Tibial nerve (tissue), 4 donors: ENCODE measurements at regions not wholly inside any gene's neighbourhood (a gene's known extent, or its start where the extent isn't known, plus 50 kb on each side); places are given as distances from the start of the nearest gene placed in this dataset.

ENCODE experiments used
- DNase-seq, 2 donors: peaks; one replicate each; pipeline ENCODE4 v3.0.0-alpha.2; 2019; ENCODE audit warnings: low spot score in 2 of 2
- H3K27ac ChIP-seq, 4 donors: fragments of 200-600 bp; sonication (generic) in 3 of 4; one replicate each; pipeline ENCODE4 v1.5.1; 2017 to 2019; ENCODE audit warnings: mild to moderate bottlenecking in 1 of 4
- H3K27me3 ChIP-seq, 2 donors: fragments of 200-600 bp; sonication (generic) in 1 of 2; one replicate each; pipeline versions ENCODE4 v1.5.1 to v1.6.0; 2017 to 2019
- H3K36me3 ChIP-seq, 3 donors: fragments of 200-600 bp; sonication (generic); one replicate each; pipeline ENCODE4 v1.5.1; 2018 to 2019
- H3K4me1 ChIP-seq, 4 donors: fragments of 200-600 bp; sonication (generic) in 3 of 4; one replicate each; pipeline ENCODE4 v1.5.1; 2017 to 2019
- H3K4me3 ChIP-seq, 4 donors: fragments of 200-600 bp; sonication (generic) in 3 of 4; one replicate each; pipeline ENCODE4 v1.5.1; 2017 to 2019; ENCODE audit warnings: mild to moderate bottlenecking in 1 of 4, moderate library complexity in 1 of 4
- H3K9me3 ChIP-seq, 4 donors: fragments of 200-600 bp; sonication (generic) in 3 of 4; one replicate each; pipeline ENCODE4 v1.5.1; 2017 to 2019
- CTCF ChIP-seq, 5 experiments: fragments of 200-600 bp in 3 of 5; fragments of 450-650 bp in 2 of 5; sonication (generic) in 3 of 5; IDR thresholded peaks; one replicate each; pipeline ENCODE4 v1.5.1; 2016 to 2019; ENCODE audit warnings: antibody characterized with exemption in 5 of 5, mild to moderate bottlenecking in 3 of 5, moderate library complexity in 2 of 5
- EP300 ChIP-seq, 2 donors: sonication (generic); formaldehyde crosslinking; IDR thresholded peaks; one replicate each; pipeline ENCODE4 v1.6.1; 2017; ENCODE audit warnings: antibody characterized with exemption in 2 of 2, mild to moderate bottlenecking in 1 of 2
- POLR2A ChIP-seq, 2 donors: fragments of 450-650 bp; IDR thresholded peaks; one replicate each; pipeline ENCODE4 v1.6.1; 2017; ENCODE audit warnings: antibody characterized with exemption in 2 of 2, mild to moderate bottlenecking in 2 of 2, moderate library complexity in 2 of 2
- WGBS, 2 donors: methylation state at CpG; one replicate each; pipeline ENCODE4 v1.1.5; 2018; 5-methylcytosine and 5-hydroxymethylcytosine counted together

DNA sequence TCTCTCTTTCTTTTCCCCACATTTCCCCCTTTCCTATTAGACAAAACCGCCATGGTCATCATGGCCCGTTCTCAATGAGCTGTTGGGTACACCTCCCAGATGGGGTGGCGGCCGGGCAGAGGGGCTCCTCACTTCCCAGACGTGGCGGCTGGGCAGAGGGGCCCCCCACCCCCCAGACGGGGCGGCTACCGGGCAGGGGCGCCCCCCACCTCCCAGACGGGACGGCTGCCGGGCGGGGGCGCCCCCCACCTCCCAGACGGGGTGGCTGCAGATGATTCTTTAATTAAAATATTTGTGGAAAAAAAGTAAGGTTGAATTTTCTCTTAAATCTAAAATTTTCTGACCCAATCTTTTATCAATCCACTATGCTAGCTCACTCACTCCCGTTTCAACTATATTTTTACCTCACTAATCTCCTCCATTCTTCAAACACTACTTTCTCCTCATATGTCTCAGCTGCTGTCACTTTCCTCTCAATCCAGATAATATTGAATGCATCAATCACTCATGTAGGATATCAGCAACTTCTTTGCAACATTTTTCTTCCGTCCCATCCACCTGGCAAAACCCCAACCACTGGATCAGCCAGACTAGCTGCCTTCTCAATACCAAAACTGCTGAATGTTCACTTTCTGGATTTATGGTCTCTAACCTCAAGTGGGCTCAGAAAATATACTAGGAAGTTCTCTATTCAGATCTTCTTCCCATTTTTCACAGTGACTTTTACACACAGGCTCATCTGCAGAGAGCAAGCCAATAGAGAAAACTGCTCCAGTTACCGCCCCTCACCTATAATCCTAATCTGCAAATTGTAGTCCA lies 81.1 kb upstream of the TRIM24 start:
- TF ChIP-seq POLR2A (IDR thresholded peaks at IDR 0.05) (no peak), EP300 (IDR thresholded peaks at IDR 0.05) (no peak), CTCF (IDR thresholded peaks at IDR 0.05) (no peak)

DNA sequence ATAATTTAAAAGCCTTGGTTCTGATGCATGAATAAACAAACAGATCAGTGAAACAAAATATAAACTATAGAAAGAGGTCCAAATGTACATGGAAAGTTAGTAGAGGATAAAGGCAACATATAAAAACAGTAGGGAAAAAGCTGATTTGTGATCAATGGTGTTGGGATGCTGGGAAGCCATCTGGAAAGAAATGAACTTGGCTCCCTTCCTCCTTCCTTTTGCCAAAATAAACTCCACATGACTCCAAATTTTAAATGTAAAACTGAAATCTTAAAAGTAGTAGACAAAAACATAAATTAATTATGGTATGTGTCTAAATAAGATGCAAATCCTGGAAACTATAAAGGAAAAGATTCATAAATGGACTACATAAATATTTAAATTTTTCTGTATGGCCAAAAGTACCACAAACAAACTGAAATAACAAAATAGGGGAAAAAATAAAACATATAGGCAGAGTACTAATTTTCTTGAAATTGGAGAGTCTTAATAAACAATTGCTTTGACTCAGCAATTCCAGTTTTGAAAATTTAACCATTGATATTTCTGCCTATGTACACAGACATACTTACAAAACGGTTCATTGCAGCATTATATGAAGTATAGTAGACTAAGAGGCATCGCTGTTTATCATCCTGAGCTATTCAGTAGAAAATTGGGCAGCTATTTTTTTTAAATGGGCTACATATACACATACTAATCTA lies 77.0 kb upstream of the TRIM24 start:
- H3K4me1 ChIP-seq, result no peaks in the 10 kb centered on the region
- H3K36me3 ChIP-seq, result no peaks in the 10 kb centered on the region
- no peak overlapping the region for H3K4me3 ChIP-seq
- no peak for TF ChIP-seq POLR2A (IDR thresholded peaks at IDR 0.05)
- TF ChIP-seq EP300 (IDR thresholded peaks at IDR 0.05), result no peak
- TF ChIP-seq CTCF (IDR thresholded peaks at IDR 0.05), result no peak
- no peaks in the 10 kb centered on the region for H3K9me3 ChIP-seq
- no peak for DNase-seq
- H3K27ac ChIP-seq, result no peak overlapping the region
- WGBS, 2 donors, result 83% methylated on average over 2 of the region's 2 CpGs
- no peaks in the 10 kb centered on the region for H3K27me3 ChIP-seq

More for the DNA sequence above, 81.1 kb upstream of the TRIM24 start:
- DNase-seq, result no peak
- H3K36me3 ChIP-seq, result no peaks in the 10 kb centered on the region
- no peaks in the 10 kb centered on the region for H3K27me3 ChIP-seq
- 85 to 89% methylated on average over 19 of the region's 19 CpGs for WGBS, 2 donors
- no peaks in the 10 kb centered on the region for H3K4me1 ChIP-seq
- no peaks in the 10 kb centered on the region for H3K9me3 ChIP-seq
- no peak overlapping the region for H3K4me3 ChIP-seq
- H3K27ac ChIP-seq, result no peak overlapping the region

DNA sequence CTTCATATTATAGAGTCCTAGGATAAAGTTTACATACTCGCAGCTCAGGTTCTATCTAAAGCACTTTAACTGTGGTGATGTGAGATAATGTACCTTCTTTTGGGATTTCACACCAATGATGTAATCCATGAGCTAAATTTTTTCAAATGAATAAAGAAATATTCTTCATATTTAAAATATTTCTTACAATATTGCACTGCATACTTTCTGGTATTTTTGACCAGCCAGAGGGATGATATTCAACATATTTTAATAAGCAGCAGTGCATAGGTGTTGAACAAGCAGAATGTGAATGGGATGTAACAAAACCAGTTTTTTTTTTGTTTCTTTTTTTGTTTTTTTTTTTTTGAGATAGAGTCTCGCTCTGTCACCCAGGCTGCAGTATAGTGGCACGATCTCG lies 73.2 kb upstream of the TRIM24 start:
- DNase-seq, result no peak
- Histone ChIP-seq H3K27me3 (no peaks in the 10 kb centered on the region), H3K27ac (no peak overlapping the region), H3K4me1 (no peaks in the 10 kb centered on the region), H3K9me3 (no peaks in the 10 kb centered on the region), H3K4me3 (no peak overlapping the region), H3K36me3 (no peaks in the 10 kb centered on the region)
- TF ChIP-seq EP300 (IDR thresholded peaks at IDR 0.05) (no peak), POLR2A (IDR thresholded peaks at IDR 0.05) (no peak), CTCF (IDR thresholded peaks at IDR 0.05) (no peak)
- WGBS, 2 donors, result 80 to 81% methylated on average over 4 of the region's 4 CpGs

DNA sequence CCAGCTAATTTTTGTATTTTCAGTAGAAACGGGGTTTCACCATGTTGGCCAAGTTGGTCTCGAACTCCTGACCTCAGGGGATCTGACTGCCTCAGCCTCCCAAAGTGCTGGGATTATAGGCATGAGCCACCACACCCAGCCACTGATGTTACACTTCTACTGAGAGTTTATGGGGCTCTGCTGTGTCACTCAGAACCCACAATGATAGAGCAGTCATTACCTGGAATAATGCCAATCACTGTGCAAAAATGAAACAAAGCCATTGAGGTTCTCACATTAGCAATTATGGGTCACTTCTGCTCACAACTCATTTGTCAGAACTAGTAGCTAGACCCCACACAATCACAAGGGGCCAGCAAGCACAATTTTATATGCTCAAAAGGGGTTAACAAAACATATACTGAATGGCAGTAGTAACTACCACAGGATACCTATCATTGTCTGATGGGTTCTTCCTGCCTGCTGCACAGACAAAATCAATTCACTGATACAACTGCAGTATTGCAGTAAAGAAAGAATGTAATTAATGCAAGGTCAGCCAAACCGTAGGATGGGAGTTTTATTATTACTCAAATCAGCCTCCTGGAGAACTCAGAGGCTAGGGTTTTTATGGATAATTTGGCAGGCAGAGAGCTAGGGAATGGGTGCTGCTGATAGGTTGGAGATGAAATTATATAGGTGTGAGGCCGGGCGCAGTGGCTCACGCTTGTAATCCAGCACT lies 72.1 kb upstream of the TRIM24 start:
- no peaks in the 10 kb centered on the region for H3K4me1 ChIP-seq
- WGBS, 2 donors, result 85 to 93% methylated on average over 6 of the region's 6 CpGs
- no peak for DNase-seq

More for the DNA sequence above, 72.1 kb upstream of the TRIM24 start:
- Histone ChIP-seq H3K4me3 (no peak overlapping the region), H3K36me3 (no peaks in the 10 kb centered on the region), H3K27me3 (no peaks in the 10 kb centered on the region), H3K9me3 (no peaks in the 10 kb centered on the region), H3K27ac (no peak overlapping the region)
- TF ChIP-seq POLR2A (IDR thresholded peaks at IDR 0.05), result no peak
- no peak for TF ChIP-seq EP300 (IDR thresholded peaks at IDR 0.05)
- no peak for TF ChIP-seq CTCF (IDR thresholded peaks at IDR 0.05)
